GDM1 (cell line): ENCODE measurements at regions not wholly inside any gene's neighbourhood (a gene's known extent, or its start where the extent isn't known, plus 50 kb on each side); places are given as distances from the start of the nearest gene placed in this dataset.

ENCODE experiments used
- DNase-seq: peaks from one replicate; lab custom pipeline; 2025; lab: John Stamatoyannopoulos, UW

GRCh38 chr5:54645882-54646355 lies 128.4 kb downstream of the SNX18 start:
- DNase-seq = no peak

GRCh38 chr5:54644226-54644625 lies 126.7 kb downstream of the SNX18 start:
- no peak for DNase-seq

DNA sequence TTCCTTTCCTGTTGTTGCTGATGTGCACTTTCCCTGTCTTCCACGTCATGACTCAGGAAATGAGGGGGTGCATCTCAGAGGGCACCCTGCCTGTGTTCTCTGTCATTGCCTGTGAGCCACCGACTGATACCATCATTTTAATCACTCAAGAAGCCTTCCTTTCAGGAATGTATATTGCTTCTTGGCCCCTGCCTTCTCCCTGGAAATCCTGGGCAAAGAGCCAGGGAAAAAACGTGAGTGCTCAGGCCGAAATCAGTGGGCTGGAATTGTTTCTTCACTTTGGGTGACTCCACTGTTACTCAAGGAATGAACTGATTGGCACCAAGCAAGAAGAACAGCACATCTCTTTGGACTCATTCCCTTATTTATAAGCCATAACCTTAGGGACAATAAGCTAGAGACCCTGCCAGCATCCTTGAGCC lies 126.1 kb downstream of the SNX18 start:
- no peak for DNase-seq

DNA sequence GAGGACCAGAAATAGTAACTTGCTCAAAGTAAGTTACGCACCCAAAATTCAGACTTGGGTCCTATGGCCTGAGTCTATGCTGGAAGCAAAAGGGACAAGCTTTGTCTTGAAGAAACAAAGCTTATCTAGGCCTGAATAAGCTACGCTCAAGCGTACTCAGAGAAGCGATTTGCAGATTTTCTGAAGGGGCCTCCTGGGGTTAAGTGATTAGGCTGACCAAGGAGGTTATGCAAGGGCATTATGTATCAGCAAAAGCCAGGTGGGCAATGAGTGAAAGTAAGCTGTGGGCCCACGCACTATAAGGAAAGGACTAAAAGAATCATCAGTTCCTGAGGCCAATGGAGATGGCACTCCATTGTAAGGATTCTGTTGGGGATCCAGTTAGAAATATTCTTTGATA lies 122.1 kb downstream of the SNX18 start:
- no peak for DNase-seq

GRCh38 chr5:54638106-54638505 lies 120.5 kb downstream of the SNX18 start:
- DNase-seq = no peak

DNA sequence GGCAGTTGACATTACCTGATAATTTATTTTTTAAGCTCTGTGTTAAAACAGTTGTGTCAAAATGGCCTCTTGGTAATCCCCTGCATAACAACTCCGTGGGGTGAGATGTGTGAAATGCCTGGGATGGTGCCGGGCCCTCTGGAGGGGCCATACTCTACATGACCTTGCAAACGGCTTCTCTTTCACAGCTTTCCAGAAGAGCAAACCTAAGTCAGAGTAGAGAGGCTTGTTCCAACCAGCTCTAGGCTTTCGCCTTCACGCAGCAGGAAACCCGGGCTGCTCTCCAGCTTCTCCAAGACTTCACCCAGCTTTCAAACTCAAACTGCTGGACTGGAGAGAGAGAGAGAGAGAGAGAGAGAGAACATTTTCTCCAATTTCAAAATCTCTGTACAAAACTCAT lies 120.1 kb downstream of the SNX18 start:
- no peak for DNase-seq

DNA sequence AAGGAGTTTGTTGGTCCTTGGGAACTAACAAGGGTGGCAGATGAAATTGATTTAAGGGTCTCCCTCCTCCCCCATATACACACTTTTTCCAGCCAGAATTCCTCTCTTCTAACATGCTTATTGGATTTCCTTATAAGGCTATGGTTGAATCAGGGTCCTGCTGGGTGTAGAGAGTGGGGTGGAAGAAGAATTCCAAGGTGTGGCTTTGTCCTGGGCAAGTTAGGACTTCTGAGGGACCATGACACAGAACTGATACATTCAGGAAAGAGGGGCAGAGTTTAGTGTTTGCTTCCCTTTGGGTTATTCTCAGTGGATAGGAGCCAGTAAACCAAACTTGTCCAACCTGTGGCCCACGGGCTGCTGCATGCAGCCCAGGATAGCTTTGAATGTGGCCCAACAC lies 116.5 kb downstream of the SNX18 start:
- no peak for DNase-seq

GRCh38 chr5:54632131-54632701 lies 114.7 kb downstream of the SNX18 start:
- no peak for DNase-seq

DNA sequence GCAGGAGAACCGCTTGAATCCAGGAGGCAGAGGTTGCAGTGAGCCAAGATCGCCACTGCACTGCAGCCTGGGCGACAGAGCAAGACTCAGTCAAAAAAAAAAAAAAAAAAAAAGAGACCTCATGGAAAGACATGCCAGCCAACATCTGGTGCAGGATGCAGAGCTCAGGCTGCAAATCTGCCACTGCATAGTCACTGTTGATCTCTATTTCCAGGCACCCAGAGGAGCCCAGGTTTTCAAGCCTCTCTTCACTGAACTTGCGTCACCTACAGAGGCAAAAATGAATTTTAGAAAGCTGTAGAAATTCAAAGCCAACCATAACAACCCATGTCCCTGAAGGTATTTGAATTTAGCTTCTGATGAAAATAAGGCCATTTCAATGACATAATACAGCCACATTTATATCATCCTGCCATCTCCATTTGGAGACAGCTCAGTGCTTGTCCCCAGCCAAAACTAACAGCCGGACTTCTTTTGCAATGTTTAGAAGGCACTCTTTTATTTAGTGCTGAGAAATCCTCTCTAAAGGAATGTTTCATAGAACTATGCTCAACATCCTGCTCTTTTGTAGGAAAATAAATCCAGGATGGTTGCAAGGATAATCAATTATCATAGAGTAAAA lies 113.3 kb downstream of the SNX18 start:
- no peak for DNase-seq

GRCh38 chr5:54629115-54629514 lies 111.6 kb downstream of the SNX18 start:
- no peak for DNase-seq

GRCh38 chr5:54628050-54628449 lies 110.5 kb downstream of the SNX18 start:
- no peak for DNase-seq

DNA sequence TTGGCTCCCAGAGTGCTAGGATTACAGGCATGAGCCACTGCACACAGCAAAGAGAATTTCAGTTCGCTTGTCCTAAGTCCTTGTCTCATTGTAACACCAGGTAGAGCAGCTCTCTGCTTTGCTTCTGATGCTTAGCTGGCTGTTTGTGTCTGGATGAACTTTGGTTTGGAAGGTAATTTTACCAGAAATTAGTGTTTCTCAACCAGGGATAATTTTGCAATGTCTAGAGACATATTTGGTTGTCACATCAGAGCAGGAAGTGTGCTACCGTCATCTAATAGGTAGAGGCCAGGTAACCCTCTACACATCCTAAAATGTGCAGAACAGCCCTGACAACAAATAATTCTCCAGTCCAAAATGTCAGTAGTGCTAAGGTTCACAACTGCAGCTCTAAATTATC lies 108.8 kb downstream of the SNX18 start:
- DNase-seq = no peak

- no peak for DNase-seq
Observed at GRCh38 chr5:54624805-54625568, 107.4 kb downstream of the SNX18 start.

GRCh38 chr5:54621709-54622108 lies 104.2 kb downstream of the SNX18 start:
- DNase-seq = no peak

- DNase-seq = no peak
Observed at GRCh38 chr5:54621048-54621447, 103.5 kb downstream of the SNX18 start.

DNA sequence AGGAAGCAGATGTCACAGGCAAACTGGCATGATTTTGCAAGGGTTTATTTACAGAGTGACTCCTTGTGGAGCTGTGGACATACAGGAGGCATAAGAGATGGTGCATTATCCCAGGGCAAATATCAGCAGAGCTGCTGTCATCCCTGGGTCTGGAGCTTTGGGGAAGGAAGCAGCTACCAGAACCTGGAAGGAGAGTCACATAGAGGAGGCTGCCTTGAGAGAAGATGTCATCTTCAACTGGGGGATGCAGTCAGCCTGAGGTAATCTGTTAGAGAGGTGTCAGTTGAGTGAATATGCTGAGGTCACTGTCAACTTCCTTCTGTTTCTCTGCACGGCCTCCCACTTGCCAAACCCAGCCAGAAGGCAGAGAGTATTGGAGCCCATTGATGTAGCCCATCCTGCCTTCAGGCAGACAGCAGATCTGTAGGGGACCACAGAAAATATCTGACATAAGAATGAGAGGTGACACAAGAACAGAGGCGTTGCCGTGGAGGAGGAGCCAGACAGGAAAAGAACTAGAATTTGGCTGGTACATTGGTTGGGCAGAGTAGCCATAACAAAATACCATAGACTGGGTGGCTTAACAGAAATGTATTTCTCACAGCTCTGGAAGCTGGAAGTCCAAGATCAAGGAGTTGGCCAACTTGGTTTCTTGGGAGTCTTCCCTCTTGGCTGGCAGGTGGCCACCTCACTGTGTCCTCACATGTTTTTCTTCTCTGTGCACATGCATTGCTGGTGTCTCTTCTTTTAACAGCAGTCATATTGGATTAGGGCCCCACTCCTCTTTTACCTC lies 102.8 kb downstream of the SNX18 start:
- no peak for DNase-seq

GRCh38 chr5:54619731-54620130 lies 102.2 kb downstream of the SNX18 start:
- DNase-seq = no peak

- DNase-seq = no peak
Observed at GRCh38 chr5:54616518-54617220, 99.1 kb downstream of the SNX18 start.

- no peak for DNase-seq
Observed at GRCh38 chr5:54616031-54616430, 98.5 kb downstream of the SNX18 start.

- no peak for DNase-seq
Observed at GRCh38 chr5:54615381-54615780, 97.8 kb downstream of the SNX18 start.

DNA sequence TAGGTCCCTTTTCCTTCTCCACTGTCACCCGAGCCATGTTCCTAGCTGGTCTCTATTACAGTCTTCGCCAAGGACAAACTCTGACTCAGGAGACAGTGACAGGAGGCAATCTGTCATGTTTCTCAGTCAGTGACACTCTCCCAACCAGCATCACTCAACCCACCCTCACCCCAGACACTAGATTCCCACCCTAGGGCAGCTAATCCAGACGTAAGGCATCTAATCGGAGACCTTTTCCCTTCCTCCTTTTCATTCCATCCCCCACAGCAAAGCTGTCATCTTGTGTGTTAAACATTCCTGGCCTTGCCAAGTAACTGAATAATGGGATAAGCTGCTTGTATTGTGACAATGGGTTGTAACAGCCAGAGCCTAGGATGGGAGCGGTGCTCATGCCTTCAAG lies 95.2 kb downstream of the SNX18 start:
- DNase-seq = no peak
